Hepatocyte (in vitro differentiated cells): ENCODE measurements at regions not wholly inside any gene's neighbourhood (a gene's known extent, or its start where the extent isn't known, plus 50 kb on each side); places are given as distances from the start of the nearest gene placed in this dataset.

Source experiments
- CTCF ChIP-seq: fragments of 200-600 bp; sonication (generic); IDR thresholded peaks from 2 replicates; pipeline ENCODE4 v1.5.1; 2016; ENCODE audit warnings: antibody characterized with exemption, mild to moderate bottlenecking; ENCODE audit not compliant: poor library complexity
- EZH2 ChIP-seq: fragments of 200-600 bp; sonication (generic); IDR thresholded peaks from 2 replicates; pipeline ENCODE4 v1.6.1; 2016; ENCODE audit warnings: antibody characterized with exemption, mild to moderate bottlenecking, borderline replicate concordance

DNA sequence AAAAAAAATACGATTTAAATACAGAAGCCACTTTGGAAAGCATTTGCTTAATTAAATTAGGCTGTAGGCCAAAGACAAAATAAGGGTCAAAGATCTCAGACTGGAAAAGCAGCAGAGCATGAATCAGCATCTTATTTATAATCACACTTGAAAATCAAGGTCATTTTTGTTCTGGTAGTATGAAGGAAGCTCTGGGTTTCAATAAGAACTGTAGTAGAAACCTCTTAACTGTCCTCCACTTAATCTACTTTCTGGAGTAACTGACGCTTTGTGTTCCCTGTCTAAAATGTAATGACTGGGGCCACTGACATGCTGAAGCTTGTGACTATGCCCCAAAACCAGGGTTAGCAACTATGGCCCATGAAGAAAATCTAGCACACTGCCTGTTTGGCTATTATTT, 450.7 kb upstream of the ZP4 start:
- TF ChIP-seq CTCF (no peak), EZH2 (no peak)
